Suprapubic skin (tissue), 4 donors: ENCODE measurements at regions not wholly inside any gene's neighbourhood (a gene's known extent, or its start where the extent isn't known, plus 50 kb on each side); places are given as distances from the start of the nearest gene placed in this dataset.

Experiments used
- CTCF ChIP-seq, 2 donors: fragments of 200-600 bp in 1 of 2; fragments of 450-650 bp in 1 of 2; sonication (generic) in 1 of 2; IDR thresholded peaks; one replicate each; pipeline ENCODE4 v1.5.1; 2016 to 2019; ENCODE audit warnings: antibody characterized with exemption in 2 of 2, mild to moderate bottlenecking in 1 of 2, moderate library complexity in 1 of 2
- POLR2A ChIP-seq, 2 donors: fragments of 450-650 bp; IDR thresholded peaks; one replicate each; pipeline ENCODE4 v1.6.1; 2017; ENCODE audit warnings: antibody characterized with exemption in 2 of 2, mild to moderate bottlenecking in 2 of 2, moderate library complexity in 2 of 2
- POLR2AphosphoS5 ChIP-seq, 3 donors: sonication (generic); formaldehyde crosslinking; IDR thresholded peaks; one replicate each; pipeline ENCODE4 v1.6.1; 2017; ENCODE audit warnings: antibody characterized with exemption in 3 of 3

- TF ChIP-seq CTCF (IDR thresholded peaks at IDR 0.05): no peak
- no peak for TF ChIP-seq POLR2A (IDR thresholded peaks at IDR 0.05)
- TF ChIP-seq POLR2AphosphoS5 (IDR thresholded peaks at IDR 0.05): no peak
Observed at GRCh38 chr9:86807367-86807976, 139.8 kb downstream of the GAS1 start.
